Fibroblast of lung (primary cell): ENCODE measurements at regions not wholly inside any gene's neighbourhood (a gene's known extent, or its start where the extent isn't known, plus 50 kb on each side); places are given as distances from the start of the nearest gene placed in this dataset.

Experiments
- EZH2 ChIP-seq: IDR thresholded peaks from 2 replicates; pipeline ENCODE4 v1.5.1; 2012; ENCODE audit warnings: low read length, control low read depth, mild to moderate bottlenecking; ENCODE audit errors: missing control alignments
- TF ChIP-seq, protein P1 (sequence below), 2 donors: IDR thresholded peaks in 1 of 2; conservative IDR thresholded peaks in 1 of 2; 1 replicate in 1 of 2; 2 replicates in 1 of 2; pipeline ENCODE4 v1.5.1; 2011 to 2012; ENCODE audit warnings: low read length in 2 of 2, control low read depth in 1 of 2, inconsistent platforms in 1 of 2, low read depth in 1 of 2, mild to moderate bottlenecking in 1 of 2

DNA sequence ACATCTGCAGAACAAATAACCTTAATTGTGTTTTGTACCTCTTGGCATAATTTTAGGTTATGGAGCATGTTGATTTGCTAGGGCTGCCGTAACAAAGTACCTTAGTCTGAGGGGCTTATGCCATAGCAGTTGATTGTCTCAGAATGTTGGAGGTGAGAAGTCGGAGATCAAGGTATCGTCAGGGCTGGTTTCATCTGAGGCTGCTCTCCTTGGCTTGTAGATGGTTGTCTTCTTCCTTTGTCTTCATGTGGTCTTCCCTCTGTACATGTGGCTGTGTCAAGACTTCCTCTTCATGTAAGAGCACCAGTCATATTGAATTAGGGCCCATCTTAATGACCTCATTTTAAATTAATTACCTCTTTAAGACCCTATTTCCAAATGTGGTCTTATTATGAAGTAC lies 64.4 kb upstream of the PTHLH start:
- TF ChIP-seq, protein P1, sequence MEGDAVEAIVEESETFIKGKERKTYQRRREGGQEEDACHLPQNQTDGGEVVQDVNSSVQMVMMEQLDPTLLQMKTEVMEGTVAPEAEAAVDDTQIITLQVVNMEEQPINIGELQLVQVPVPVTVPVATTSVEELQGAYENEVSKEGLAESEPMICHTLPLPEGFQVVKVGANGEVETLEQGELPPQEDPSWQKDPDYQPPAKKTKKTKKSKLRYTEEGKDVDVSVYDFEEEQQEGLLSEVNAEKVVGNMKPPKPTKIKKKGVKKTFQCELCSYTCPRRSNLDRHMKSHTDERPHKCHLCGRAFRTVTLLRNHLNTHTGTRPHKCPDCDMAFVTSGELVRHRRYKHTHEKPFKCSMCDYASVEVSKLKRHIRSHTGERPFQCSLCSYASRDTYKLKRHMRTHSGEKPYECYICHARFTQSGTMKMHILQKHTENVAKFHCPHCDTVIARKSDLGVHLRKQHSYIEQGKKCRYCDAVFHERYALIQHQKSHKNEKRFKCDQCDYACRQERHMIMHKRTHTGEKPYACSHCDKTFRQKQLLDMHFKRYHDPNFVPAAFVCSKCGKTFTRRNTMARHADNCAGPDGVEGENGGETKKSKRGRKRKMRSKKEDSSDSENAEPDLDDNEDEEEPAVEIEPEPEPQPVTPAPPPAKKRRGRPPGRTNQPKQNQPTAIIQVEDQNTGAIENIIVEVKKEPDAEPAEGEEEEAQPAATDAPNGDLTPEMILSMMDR (conservative IDR thresholded peaks at IDR 0.05 in 1 of 2, IDR thresholded peaks at IDR 0.05 in 1 of 2; ENCODE audit: low read depth in 1 of 2, low read length in 2 of 2), result no peak
- TF ChIP-seq EZH2, result no peak
